HG03159 (cell line): ENCODE measurements at regions not wholly inside any gene's neighbourhood (a gene's known extent, or its start where the extent isn't known, plus 50 kb on each side); places are given as distances from the start of the nearest gene placed in this dataset.

Experiments
- ATAC-seq: cut with Tn5 transposase; IDR thresholded peaks from one replicate; pipeline ENCODE4 v1.9.1; 2021; ENCODE audit warnings: mild to moderate bottlenecking, moderate library complexity; ENCODE audit not compliant: unreplicated experiment

GRCh38 chr11:92885600-92885999, 83.9 kb upstream of the MTNR1B start:
- no peak for ATAC-seq

DNA sequence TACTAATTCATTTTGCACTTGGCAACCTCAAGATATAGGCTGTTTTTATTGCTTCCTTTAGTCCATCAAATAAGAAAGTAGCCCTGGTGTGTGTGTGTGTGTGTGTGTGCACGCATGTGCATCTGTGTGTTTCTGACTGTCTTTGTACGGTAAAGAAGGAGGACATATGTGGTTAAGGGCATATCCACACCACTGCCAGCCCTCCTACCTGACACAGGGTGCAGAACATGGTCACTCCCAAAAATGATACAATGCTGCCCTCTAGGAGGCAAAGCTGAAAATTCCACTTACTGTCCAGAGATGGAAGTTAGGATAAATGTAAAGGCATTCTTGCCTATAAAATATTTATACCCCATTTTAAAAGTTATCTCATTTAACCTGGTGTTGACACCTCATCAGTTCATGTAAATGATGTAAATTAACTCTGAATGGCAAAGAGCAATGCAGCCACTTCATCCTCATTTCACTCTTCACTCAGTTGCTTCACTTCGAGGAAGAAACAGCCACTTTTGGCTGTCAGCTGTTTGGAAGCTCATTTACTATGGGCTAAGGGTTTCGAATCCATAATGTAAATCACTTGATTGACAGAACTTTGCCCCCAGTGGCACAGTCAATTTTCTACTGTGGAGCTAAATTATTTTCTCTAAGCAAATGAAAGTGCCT, 83.1 kb upstream of the MTNR1B start:
- ATAC-seq: peak; percentile 76

DNA sequence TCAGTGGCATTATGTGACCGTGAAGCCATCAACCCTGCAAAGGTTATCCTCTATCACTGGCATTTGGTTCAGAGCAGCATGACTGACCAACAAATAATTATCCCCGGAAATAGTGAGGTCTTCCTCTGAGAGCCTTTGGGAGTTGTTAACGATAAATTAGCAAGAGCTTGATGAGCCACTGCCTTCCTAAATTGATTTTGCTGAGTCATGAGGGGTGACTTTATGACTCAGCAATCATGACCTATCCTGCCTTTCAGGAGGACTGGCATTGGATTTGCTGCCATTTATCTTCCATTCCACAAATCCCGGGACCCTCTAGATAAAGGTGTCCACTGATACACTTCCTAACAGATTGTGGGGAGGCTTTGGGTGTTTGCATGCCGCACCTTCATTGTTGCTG, 80.8 kb upstream of the MTNR1B start:
- no peak for ATAC-seq

DNA sequence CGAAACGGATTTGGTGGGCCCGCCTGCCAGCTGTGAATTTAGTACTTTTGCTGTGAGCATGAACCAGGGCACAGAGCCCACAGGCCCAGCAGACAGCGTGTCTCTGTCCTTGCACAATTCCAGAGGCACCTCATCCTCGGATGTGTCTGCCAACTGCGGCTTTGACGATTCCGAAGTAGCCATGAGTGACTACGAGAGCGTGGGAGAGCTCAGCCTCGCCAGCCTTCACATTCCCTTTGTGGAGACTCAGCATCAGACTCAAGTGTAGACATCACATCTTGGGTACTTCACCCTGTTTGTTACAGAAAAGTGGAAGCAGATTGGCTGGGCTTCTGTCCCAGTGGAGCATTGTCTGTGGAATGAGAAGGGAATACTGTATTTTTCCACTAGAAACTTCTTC, 78.6 kb upstream of the MTNR1B start:
- ATAC-seq: no peak

- no peak for ATAC-seq
These were observed 76.4 kb upstream of the MTNR1B start for GRCh38 chr11:92892802-92893684.

GRCh38 chr11:92894197-92894596, 75.3 kb upstream of the MTNR1B start:
- ATAC-seq: no peak

DNA sequence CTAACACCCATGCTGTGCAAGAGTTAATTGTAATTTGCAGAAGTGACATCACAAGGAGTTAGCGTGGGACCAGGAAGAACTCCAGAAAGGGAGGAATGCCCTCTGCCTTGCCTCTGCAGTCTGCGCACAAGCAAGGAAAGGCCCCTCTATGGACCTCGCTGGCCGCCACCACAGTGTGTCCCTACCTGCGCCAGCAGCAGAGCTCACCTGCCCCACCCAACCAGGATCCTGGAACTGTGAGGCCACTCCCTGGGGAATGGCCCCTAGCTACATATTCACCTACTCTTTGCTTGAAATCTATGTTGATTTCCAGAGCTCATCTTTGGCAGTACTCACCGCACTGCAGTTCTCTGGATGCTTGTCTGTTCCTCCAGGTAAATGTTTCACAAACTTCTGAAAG, 72.0 kb upstream of the MTNR1B start:
- no peak for ATAC-seq

DNA sequence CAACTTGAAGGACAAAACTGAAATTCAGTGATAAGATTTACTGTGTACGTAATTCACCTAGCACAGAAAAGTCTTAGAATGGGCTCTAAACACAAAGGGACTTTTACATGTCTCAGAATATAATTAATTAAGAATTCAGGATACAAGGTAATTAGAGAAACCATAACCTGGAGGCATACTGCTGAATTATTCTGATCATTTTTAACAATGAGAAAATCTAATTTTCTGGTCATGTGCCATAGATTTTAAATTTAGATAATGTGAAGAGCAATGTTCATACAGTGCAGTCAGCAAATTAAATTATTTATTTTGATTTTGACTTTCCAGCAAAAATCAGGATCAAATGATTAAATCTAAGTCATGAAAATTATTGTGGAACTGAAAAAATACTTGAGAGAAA, 67.0 kb upstream of the MTNR1B start:
- no peak for ATAC-seq

DNA sequence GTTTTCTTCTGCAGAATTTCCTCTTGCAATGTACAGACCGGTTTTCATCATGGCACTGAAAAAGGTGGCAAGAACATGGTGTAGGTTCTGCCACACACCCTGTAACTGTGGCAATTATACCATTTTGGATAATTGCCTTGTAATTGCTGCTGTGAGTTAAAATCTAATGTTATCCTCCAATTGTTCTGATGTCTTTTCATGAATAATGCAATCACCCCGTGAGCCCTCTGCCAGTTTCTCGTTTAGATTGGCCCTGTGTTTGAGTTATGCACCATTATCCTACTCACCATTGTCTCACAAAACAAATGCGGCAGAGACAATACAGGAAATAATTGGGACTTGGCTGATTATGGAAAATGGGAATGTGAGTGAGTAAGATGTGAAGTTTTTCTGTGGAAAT, 61.8 kb upstream of the MTNR1B start:
- no peak for ATAC-seq

- no peak for ATAC-seq
These were observed 60.2 kb upstream of the MTNR1B start for GRCh38 chr11:92909214-92909613.

- ATAC-seq: no peak
These were observed 58.0 kb upstream of the MTNR1B start for GRCh38 chr11:92911478-92911877.

DNA sequence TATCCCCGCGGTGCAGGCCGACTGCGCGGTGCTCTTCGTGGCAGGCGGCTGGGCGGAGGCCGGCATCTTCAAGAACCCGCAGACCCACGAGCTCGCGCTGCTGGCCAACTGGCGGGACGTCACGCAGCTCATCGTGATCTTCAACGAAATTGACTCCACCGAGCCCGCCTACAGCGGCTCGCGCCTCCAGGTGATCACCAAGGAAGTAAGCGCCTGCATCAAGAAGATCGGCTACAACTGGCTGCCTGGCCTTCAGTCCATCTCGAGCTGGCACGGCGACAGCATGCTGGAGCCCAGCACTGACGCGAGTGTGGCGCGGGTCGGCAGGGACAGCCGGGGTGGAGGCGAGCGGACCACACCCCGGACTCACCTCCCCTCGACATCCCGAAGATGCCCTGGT, 53.9 kb upstream of the MTNR1B start:
- ATAC-seq: no peak

DNA sequence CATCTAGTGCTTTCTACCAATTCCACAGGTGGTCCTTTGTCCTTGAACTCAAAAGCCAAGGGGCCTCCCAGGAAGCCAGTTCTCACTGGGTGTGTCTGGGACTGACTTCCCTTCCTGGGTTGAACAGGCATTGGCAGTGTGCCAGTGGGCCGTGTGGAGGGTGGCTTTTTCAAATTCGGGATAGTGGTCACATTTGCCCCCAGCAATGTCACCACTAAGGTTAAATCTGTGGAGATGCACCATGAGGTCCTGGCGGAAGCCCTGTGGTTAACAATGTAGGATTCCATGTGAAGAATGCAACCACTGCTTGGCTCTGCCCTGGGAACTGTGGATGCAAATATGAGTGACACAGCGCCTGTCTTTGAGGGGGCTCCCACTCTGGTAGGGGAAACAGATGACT, 53.2 kb upstream of the MTNR1B start:
- no peak for ATAC-seq

DNA sequence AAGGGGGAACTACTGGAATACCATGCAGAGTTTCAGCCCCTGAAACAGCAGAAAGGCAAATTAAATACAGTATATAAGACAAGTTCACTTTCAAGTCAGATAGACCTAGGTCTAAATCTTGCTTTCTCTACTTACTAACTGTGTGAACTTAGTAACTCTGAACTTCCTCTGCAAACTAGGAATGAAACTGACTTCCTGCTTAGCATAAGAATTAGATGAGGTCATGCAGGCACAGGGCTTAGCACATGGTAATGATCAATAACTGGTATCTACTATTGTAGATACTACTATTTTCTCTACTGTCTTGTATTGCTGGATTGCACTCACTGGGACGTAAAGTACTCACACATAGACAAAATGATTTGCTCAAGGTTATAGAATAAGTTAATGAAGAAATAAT, 51.5 kb upstream of the MTNR1B start:
- no peak for ATAC-seq

- ATAC-seq: no peak
These were observed 50.4 kb upstream of the MTNR1B start for GRCh38 chr11:92919048-92919447.
